Esophagus (tissue), 2 donors: ENCODE measurements at regions not wholly inside any gene's neighbourhood (a gene's known extent, or its start where the extent isn't known, plus 50 kb on each side); places are given as distances from the start of the nearest gene placed in this dataset.

Experiments used
- H3K27ac ChIP-seq, 2 donors: one replicate each; pipeline ENCODE4 v1.5.1; 2013; ENCODE audit warnings: low read depth in 2 of 2, mild to moderate bottlenecking in 2 of 2, inconsistent platforms in 1 of 2, low read length in 1 of 2, moderate library complexity in 1 of 2
- H3K27me3 ChIP-seq, 2 donors: one replicate each; pipeline ENCODE4 v1.6.1; 2013; ENCODE audit warnings: low read length in 2 of 2, control low read depth in 1 of 2, mild to moderate bottlenecking in 1 of 2; ENCODE audit not compliant: insufficient read depth in 2 of 2, control insufficient read depth in 1 of 2
- H3K36me3 ChIP-seq, 2 donors: one replicate each; pipeline ENCODE4 v1.6.1; 2013; ENCODE audit warnings: low read length in 1 of 2; ENCODE audit not compliant: control insufficient read depth in 2 of 2, insufficient read depth in 2 of 2
- H3K4me1 ChIP-seq, 2 donors: one replicate each; pipeline ENCODE4 v1.6.1; 2013; ENCODE audit warnings: low read length in 1 of 2; ENCODE audit not compliant: control insufficient read depth in 2 of 2, insufficient read depth in 2 of 2
- H3K4me3 ChIP-seq, 2 donors: one replicate each; pipeline ENCODE4 v1.5.1; 2013; ENCODE audit warnings: low read length in 2 of 2, mild to moderate bottlenecking in 2 of 2, low read depth in 1 of 2, moderate library complexity in 1 of 2
- H3K9me3 ChIP-seq, 2 donors: one replicate each; pipeline ENCODE4 v1.6.1; 2013; ENCODE audit warnings: mild to moderate bottlenecking in 2 of 2, low read depth in 1 of 2, low read length in 1 of 2, moderate library complexity in 1 of 2; ENCODE audit not compliant: control insufficient read depth in 2 of 2, insufficient read depth in 1 of 2
- WGBS, 2 donors: extraction: QIAGEN DNeasy Blood & Tissue Kit; methylation state at CpG; one replicate each; pipeline ENCODE4 v1.1.7; 2013; 5-methylcytosine and 5-hydroxymethylcytosine counted together
- donor health status: healthy with polysubstance abuse.
- donor health status: Bipolar disorder and iron deficiency.

GRCh38 chr9:109729513-109729912 is 50.5 kb upstream of the PALM2AKAP2 start:
- Histone ChIP-seq H3K27ac (no peak overlapping the region), H3K9me3 (peaks cover 0 to 2% of the 10 kb centered on the region in 2 donors), H3K4me3 (no peak overlapping the region), H3K4me1 (peaks cover 0 to 2% of the 10 kb centered on the region in 2 donors), H3K36me3 (no peaks in the 10 kb centered on the region), H3K27me3 (no peaks in the 10 kb centered on the region)
- WGBS, 2 donors, result 71 to 86% methylated on average over 2 of the region's 2 CpGs
